ENCODE measurements at regions not wholly inside any gene's neighbourhood (a gene's known extent, or its start where the extent isn't known, plus 50 kb on each side); places are given as distances from the start of the nearest gene placed in this dataset.

DNA sequence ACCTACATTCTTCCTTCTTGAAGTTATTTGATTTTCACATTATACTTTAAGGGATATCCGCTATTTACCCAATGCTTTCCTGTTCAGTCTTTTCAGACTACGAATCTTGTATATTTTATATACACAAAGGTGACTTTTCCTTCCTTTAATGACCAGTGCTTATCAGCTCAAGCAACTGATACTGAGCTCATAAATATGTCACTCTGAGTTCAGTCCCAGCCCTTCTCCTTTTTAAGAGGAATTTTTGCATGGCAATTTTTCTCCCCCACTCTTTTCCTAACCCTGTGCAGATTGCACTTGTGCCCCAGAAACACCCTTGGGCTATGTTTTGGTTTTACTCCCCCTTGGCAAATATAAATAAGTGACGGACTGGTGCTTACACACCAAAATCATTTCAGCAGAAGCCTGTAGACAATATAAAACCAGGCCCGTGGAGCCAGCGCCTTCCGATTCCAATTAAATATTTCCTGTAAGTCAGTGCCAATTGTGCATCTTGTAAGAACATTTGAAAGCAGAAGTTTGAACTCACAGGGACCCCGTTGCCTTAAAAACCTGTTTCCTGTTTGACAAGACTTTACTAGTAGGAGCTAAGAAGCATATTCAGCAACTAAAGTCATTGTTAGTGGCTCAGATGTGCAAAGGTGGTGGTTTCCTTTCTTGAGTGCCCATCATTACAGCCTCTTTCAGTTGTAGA, 66.3 kb upstream of the GATA6 start:
- POLR2A ChIA-PET, result interaction anchor here (0.5 kb wide), 1 partner anchor 70 kb away, joined by 3 read pairs; no protein-coding TSS in a partner anchor
- H3K4me3 ChIP-seq (ENCODE audit: low read depth, low read length), result no peak overlapping the region
- CTCF ChIA-PET, result no interaction called here
- DNase-seq (ENCODE audit: low read depth, low spot score), result no peak
- TF ChIP-seq, protein P1, sequence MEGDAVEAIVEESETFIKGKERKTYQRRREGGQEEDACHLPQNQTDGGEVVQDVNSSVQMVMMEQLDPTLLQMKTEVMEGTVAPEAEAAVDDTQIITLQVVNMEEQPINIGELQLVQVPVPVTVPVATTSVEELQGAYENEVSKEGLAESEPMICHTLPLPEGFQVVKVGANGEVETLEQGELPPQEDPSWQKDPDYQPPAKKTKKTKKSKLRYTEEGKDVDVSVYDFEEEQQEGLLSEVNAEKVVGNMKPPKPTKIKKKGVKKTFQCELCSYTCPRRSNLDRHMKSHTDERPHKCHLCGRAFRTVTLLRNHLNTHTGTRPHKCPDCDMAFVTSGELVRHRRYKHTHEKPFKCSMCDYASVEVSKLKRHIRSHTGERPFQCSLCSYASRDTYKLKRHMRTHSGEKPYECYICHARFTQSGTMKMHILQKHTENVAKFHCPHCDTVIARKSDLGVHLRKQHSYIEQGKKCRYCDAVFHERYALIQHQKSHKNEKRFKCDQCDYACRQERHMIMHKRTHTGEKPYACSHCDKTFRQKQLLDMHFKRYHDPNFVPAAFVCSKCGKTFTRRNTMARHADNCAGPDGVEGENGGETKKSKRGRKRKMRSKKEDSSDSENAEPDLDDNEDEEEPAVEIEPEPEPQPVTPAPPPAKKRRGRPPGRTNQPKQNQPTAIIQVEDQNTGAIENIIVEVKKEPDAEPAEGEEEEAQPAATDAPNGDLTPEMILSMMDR (IDR thresholded peaks at IDR 0.05; ENCODE audit: insufficient read depth, low read length, missing control alignments), result no peak

DNA sequence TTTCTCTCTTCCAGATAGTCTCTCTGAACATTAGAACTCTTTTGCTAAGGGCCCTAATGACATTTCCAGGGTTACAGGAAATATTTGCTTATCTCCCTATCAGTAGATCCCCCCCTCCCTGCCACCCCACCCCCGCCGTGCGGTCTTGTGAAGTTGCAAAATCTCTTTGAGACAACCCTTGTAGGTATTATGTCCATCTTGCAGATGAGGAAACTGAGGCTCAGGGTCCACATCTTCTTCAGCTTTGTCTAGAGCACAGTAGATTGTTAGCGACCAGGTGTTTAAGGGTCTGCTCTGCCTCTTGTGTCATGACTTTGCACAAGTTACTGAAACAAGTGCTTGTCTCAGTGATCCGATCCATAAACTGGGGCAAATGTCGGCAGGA, 65.8 kb upstream of the GATA6 start:
- ChIA-PET POLR2A (no interaction called here), CTCF (no interaction called here)
- DNase-seq (ENCODE audit: low read depth, low spot score), result no peak
- no peak overlapping the region for H3K4me3 ChIP-seq (ENCODE audit: low read depth, low read length)
- TF ChIP-seq, protein P1 (IDR thresholded peaks at IDR 0.05; ENCODE audit: insufficient read depth, low read length, missing control alignments), result no peak

DNA sequence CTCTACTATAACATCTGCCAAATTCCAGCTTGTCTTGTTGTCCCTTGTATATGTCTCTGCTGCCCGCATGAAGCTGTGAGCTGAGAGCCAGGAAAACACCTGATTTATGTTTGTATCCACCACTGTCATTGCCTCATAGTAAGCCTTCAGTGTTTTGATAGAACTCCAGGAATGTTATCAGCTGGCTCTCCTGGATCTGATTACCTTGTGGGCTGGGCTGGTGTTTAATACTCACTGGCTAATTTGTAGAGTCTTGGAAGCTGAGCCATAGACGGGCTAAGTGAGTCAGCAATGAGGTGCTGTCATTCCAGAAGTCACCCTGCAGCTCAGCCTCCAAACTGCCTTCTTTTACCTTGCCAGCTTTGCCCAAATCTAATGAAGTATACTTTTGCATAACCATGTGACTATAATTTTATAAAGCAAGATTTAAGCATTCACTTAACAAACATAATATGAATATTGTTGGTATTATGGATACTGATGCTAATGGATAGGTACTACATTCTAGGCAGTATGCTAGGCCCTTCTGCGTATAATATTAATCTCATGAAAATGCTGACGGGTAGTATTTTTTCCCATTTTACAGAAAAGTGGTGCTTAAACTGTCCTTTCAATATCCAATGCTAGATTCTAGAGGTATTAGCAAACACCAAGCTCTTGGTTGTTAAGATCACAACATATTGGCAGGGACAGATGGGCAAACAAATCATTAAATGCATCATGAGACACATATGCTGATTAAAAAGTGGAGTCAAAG, 62.7 kb upstream of the GATA6 start:
- CTCF ChIA-PET, result no interaction called here
- TF ChIP-seq, protein P1 (IDR thresholded peaks at IDR 0.05; ENCODE audit: insufficient read depth, low read length, missing control alignments), result no peak
- no peak for DNase-seq (ENCODE audit: low read depth, low spot score)
- no peak overlapping the region for H3K4me3 ChIP-seq (ENCODE audit: low read depth, low read length)
- POLR2A ChIA-PET, result no interaction called here

DNA sequence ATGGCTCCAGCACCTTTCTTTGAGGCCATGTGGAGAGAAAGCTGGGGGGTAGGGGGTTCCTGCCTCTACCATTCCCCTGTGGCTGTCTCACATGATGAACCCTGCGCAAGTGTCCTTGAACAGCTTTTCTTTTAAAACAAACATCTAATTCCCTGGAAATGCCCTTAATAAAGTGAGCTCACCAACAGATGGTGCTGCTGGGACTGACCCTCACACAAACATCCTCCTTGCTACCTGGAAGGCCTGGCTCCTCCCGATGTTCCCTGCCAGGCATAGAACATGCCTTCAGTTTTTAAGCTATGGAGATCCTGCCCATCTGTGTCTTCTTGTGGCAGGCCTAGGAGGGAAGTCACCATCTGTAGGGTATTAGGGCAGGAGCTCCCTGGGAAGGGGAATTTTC, 60.7 kb upstream of the GATA6 start:
- CTCF ChIA-PET, result no interaction called here
- no peak overlapping the region for H3K4me3 ChIP-seq (ENCODE audit: low read depth, low read length)
- TF ChIP-seq, protein P1 (IDR thresholded peaks at IDR 0.05; ENCODE audit: insufficient read depth, low read length, missing control alignments), result no peak
- POLR2A ChIA-PET, result no interaction called here
- DNase-seq (ENCODE audit: low read depth, low spot score), result no peak

DNA sequence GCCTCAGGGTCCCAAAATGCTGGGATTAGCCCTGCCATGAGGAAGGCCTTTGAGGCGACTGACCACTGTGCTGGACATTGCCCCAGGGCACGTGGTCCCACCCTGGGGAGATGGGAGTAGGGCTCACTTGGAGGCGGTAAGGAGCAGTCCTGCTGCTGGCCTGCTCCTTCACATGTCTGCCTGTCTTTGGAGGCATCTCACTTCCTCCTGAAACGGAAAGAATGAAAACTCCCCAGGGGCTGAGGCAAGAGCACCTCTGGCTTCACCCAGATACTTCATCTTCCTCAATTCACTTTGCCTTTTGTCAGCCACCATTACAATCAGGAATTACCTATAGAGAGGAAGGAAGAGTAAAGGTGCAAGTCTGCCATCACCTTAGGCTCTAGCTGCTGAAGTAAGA, 59.9 kb upstream of the GATA6 start:
- TF ChIP-seq, protein P1 (IDR thresholded peaks at IDR 0.05; ENCODE audit: insufficient read depth, low read length, missing control alignments), result no peak
- H3K4me3 ChIP-seq (ENCODE audit: low read depth, low read length), result no peak overlapping the region
- POLR2A ChIA-PET, result no interaction called here
- DNase-seq (ENCODE audit: low read depth, low spot score), result no peak
- CTCF ChIA-PET, result no interaction called here

DNA sequence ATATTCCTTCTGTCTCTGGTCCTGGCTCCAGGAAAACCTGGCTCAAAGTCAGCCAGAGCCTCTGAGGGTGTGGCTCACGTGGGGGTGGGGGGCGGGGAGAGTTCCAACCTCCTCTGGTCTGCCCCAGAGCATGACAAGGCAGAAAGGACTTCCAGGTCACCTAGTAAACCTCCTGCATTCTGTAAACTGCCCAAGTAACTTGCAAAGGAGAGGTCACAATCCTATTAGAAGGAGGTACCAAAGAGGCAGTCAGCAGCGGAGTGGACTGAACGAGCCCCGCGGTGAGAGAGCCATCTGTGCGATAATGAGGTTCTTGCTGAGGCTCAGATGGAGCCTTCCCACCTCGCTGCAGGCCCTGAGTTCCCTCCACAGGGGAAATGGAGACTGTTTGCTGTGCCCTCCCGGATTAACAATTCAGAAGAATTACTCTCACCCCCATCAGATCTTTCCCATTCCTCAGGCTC, 58.9 kb upstream of the GATA6 start:
- DNase-seq (ENCODE audit: low read depth, low spot score), result no peak
- CTCF ChIA-PET, result no interaction called here
- TF ChIP-seq, protein P1 (IDR thresholded peaks at IDR 0.05; ENCODE audit: insufficient read depth, low read length, missing control alignments), result no peak
- H3K4me3 ChIP-seq (ENCODE audit: low read depth, low read length), result no peak overlapping the region
- POLR2A ChIA-PET, result no interaction called here

Measured in AG04449 (cell line).